HFFc6 (cell line): ENCODE measurements at regions not wholly inside any gene's neighbourhood (a gene's known extent, or its start where the extent isn't known, plus 50 kb on each side); places are given as distances from the start of the nearest gene placed in this dataset.

ENCODE experiments used
- DNase-seq: peaks from one replicate; pipeline ENCODE4 v3.0.0-alpha.2; 2018
- H3K27ac Mint-ChIP-seq: 2 replicates; pipeline ENCODE4 v1.8.0; 2020; ENCODE audit warnings: mild to moderate bottlenecking, mixed read lengths
- H3K27me3 Mint-ChIP-seq: 2 replicates; pipeline ENCODE4 v1.8.0; 2021; ENCODE audit warnings: mild to moderate bottlenecking, moderate library complexity, mixed read lengths; ENCODE audit not compliant: insufficient read depth
- H3K36me3 Mint-ChIP-seq: 2 replicates; pipeline ENCODE4 v1.8.0; 2021; ENCODE audit warnings: low read depth, mixed read lengths
- H3K4me1 Mint-ChIP-seq: 2 replicates; pipeline ENCODE4 v1.8.0; 2020; ENCODE audit warnings: low read depth, mixed read lengths
- H3K4me3 Mint-ChIP-seq: 2 replicates; pipeline ENCODE4 v1.8.0; 2020; ENCODE audit warnings: mild to moderate bottlenecking, moderate library complexity, mixed read lengths
- H3K9me3 Mint-ChIP-seq: 2 replicates; pipeline ENCODE4 v1.8.0; 2020; ENCODE audit warnings: mild to moderate bottlenecking, mixed read lengths
- TF ChIP-seq, protein P1 (sequence below): fragments of 200-600 bp; sonication (generic); IDR thresholded peaks from 2 replicates; pipeline ENCODE4 v1.5.0; 2021; ENCODE audit warnings: antibody characterized with exemption, mild to moderate bottlenecking

DNA sequence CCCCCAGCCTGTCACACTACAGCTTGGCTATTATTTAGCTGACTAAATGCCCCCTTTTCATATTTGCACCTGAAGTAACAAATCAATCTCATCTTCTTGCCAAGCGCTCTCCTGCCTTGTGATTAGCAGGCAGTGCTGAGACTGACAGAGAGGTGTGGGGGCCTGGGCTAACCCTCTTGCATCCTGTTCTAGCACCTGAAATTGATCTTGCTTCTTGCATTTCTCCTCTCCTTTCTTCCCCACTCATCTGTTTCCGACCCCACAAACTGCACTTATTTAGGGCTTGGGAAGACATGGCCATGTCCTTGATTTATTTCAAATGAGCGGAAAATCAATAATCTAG, 309.0 kb upstream of the PROK2 start:
- Mint-ChIP-seq H3K4me1 (no peaks in the 10 kb centered on the region), H3K4me3 (no peak overlapping the region), H3K27ac (no peak overlapping the region), H3K27me3 (peaks cover 53% of the 10 kb centered on the region), H3K9me3 (no peaks in the 10 kb centered on the region; the same call in 1 of the 2 replicates), H3K36me3 (no peaks in the 10 kb centered on the region)
- DNase-seq, result no peak
- TF ChIP-seq, protein P1, sequence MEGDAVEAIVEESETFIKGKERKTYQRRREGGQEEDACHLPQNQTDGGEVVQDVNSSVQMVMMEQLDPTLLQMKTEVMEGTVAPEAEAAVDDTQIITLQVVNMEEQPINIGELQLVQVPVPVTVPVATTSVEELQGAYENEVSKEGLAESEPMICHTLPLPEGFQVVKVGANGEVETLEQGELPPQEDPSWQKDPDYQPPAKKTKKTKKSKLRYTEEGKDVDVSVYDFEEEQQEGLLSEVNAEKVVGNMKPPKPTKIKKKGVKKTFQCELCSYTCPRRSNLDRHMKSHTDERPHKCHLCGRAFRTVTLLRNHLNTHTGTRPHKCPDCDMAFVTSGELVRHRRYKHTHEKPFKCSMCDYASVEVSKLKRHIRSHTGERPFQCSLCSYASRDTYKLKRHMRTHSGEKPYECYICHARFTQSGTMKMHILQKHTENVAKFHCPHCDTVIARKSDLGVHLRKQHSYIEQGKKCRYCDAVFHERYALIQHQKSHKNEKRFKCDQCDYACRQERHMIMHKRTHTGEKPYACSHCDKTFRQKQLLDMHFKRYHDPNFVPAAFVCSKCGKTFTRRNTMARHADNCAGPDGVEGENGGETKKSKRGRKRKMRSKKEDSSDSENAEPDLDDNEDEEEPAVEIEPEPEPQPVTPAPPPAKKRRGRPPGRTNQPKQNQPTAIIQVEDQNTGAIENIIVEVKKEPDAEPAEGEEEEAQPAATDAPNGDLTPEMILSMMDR, result no peak

DNA sequence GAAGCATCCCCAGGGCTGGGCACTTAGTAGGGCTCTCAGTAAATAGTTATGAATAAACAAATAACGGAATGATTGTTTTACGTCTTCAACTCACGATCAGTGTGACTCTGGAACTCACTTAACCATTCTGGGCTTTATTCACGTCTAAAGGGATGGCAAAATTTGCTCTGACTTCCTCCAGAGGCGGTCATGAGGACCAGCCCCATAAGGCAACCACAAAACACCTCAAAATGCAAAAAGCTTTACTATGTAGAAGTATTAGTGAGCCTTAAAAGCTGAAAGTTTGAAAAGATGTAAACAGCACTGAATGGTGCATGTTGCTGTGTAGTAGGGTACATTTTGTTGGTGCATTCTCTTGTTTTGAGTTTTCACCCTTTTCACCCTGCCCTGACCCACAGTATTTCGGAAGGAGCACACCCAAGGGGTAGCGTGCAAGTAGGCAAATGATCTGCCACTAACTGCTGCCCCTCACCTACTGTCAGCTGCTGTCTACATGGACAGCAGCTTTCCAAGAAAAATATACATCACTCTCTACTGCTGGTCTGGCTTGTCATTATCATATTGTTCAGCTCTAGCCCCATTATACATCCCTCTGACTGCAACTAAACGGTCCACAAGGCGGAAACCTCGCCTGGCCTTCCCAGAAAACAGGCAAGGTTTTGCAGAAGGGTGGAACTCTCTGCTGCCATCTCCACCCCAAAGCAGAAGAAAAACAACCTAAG, 308.5 kb upstream of the PROK2 start:
- no peak overlapping the region for H3K27ac Mint-ChIP-seq
- no peak for DNase-seq
- no peaks in the 10 kb centered on the region; the same call in 1 of the 2 replicates for H3K9me3 Mint-ChIP-seq
- H3K4me3 Mint-ChIP-seq, result no peak overlapping the region
- H3K27me3 Mint-ChIP-seq, result peaks cover 51% of the 10 kb centered on the region
- H3K4me1 Mint-ChIP-seq, result no peaks in the 10 kb centered on the region
- TF ChIP-seq, protein P1, result no peak
- H3K36me3 Mint-ChIP-seq, result no peaks in the 10 kb centered on the region

DNA sequence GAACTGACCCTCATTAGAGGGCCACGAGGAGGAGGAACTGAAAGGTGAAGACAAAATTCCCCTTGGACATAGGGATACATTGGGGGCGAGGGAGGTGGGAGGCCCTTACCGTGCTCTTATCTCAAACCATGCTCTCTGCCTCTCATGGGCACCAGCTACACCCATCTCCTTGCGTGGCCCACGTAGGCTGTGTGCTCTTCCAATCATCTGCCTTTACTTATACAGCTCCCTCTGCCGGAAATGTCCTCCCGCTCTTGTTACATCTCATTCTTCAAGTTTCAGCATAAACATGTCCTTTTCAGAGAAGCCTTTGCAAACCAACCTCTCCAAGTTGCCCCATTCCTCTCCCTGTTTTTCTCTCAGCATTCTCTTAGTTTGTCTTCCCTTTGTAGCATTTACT, 307.8 kb upstream of the PROK2 start:
- Mint-ChIP-seq H3K27ac (no peak overlapping the region), H3K36me3 (no peaks in the 10 kb centered on the region), H3K4me3 (no peak overlapping the region), H3K4me1 (no peaks in the 10 kb centered on the region), H3K27me3 (peaks cover 45% of the 10 kb centered on the region), H3K9me3 (no peaks in the 10 kb centered on the region; the same call in 1 of the 2 replicates)
- DNase-seq, result no peak
- TF ChIP-seq, protein P1, result no peak

DNA sequence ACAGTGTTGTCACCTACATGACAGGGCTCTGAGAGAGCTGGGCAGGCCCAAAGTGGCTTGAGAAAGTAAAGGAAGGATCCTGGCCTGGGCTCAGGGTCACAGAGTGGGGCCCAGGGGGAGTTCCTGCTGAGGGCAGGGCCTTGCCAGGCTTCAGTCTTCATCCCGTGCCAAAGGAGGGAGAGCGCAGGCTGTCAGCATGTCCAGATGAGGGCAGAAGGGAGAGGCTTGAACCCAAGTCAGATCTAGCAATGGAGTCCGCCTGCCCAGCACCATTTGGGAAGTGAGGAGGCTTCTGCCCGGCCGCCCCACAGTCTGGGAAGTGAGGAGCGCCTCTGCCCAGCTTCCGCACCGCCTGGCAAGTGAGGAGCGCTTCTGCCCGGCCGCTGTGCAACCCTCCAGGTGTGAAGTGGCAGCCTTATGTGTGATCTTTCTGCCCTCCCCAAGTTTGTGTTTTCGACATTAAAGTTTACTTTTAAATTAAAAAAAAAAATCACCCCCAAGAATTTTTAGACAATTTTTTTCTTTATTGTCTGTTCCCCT, 303.6 kb upstream of the PROK2 start:
- Mint-ChIP-seq H3K4me3 (no peak overlapping the region), H3K27ac (no peak overlapping the region), H3K9me3 (no peaks in the 10 kb centered on the region), H3K27me3 (peaks cover 43% of the 10 kb centered on the region), H3K36me3 (no peaks in the 10 kb centered on the region), H3K4me1 (no peaks in the 10 kb centered on the region)
- TF ChIP-seq, protein P1, result no peak
- DNase-seq, result no peak

DNA sequence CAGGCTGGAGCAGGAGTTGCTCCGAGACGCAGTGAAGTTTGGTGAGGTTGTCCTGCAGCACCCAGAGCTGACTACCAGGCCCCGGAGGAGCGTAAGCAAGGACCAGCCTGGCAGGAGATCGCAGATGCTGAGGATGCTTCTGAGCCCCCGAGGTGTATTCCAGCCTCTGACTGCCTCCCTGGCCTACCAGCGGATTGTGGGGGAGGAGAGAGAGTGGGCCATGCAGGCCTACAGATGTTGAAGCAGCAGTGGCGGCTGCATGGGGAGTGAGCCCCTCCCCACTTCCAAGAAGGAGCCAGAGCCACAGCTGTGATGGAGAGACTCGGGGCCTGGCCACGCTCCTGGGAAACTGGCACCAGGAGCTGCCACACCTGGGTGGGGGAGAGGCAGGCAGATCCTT, 302.5 kb upstream of the PROK2 start:
- DNase-seq, result no peak
- H3K4me1 Mint-ChIP-seq, result no peaks in the 10 kb centered on the region
- peaks cover 35% of the 10 kb centered on the region for H3K27me3 Mint-ChIP-seq
- no peaks in the 10 kb centered on the region for H3K9me3 Mint-ChIP-seq
- no peak overlapping the region for H3K4me3 Mint-ChIP-seq
- no peak overlapping the region for H3K27ac Mint-ChIP-seq
- TF ChIP-seq, protein P1, result no peak
- no peaks in the 10 kb centered on the region for H3K36me3 Mint-ChIP-seq
